Right kidney (tissue), 1 donor: ENCODE measurements at regions not wholly inside any gene's neighbourhood (a gene's known extent, or its start where the extent isn't known, plus 50 kb on each side); places are given as distances from the start of the nearest gene placed in this dataset.
A peak's percentile ranks its signal among the peaks of the same experiment; 100 is the strongest.

Experiments
- DNase-seq: peaks from one replicate; pipeline ENCODE4 v3.0.0-alpha.2; 2016

DNA sequence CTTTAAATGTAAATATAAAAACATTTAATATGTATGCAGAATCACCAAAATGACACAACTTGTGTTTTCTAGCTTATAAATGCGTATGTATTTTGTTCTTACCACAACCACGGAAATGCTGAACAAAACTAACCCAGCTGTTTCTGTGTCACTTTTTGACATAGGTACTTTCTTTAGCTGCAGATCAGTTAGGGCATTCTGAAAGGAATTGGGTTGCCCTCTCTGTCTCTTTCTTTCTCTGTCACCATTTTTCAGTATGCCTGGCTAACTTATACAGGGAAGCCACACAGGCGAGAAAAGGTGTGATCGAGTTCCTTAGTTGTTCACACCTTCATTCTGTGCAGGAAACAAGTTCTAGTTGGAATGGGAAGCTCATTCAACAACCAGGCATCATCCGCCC is 72.6 kb upstream of the ARGLU1 start:
- DNase-seq: no peak

GRCh38 chr13:106637519-106637918 is 69.6 kb upstream of the ARGLU1 start:
- no peak for DNase-seq

- DNase-seq: no peak
Measured at GRCh38 chr13:106636492-106636891, 68.6 kb upstream of the ARGLU1 start.

DNA sequence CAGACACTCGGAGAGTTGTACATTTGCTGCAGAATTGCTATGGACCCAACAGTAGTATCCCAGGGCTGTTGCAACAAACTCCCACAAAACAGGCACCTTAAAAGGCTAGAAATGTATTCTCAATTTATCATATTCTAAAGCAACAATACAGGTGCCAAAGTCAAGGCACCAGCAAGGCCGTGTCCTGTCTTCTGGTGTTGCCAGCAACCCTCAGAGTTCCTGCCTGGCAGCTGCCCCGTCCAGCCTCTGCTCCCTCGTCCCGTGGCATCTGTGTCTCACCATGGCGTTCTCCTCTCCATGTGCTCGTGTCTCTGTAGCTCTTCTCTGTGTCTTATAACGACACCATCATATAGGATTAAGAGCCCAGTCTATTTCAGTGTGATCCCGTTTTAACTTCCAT is 67.7 kb upstream of the ARGLU1 start:
- DNase-seq: no peak

DNA sequence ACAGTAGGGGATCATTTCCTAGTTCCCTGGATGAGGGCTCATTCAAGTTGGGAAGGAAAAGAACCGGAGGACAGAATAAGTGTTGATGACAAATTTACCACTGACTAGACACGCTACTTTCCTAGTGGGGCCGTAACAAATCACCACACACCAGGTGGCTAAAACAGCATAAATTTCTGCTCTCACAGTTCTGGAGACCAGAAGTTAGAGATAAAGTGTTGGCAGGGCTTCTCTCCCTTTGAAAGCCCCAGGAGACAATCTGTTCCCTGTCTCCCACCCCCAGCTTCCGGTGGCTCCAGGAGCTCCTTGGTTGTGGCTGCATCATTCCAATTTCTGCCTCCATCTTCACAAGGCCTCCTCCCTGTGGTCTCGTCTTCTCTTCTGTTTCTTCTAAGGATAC is 65.4 kb upstream of the ARGLU1 start:
- DNase-seq: no peak

- no peak for DNase-seq
Measured at GRCh38 chr13:106630650-106631049, 62.7 kb upstream of the ARGLU1 start.

GRCh38 chr13:106630162-106630561 is 62.2 kb upstream of the ARGLU1 start:
- no peak for DNase-seq

DNA sequence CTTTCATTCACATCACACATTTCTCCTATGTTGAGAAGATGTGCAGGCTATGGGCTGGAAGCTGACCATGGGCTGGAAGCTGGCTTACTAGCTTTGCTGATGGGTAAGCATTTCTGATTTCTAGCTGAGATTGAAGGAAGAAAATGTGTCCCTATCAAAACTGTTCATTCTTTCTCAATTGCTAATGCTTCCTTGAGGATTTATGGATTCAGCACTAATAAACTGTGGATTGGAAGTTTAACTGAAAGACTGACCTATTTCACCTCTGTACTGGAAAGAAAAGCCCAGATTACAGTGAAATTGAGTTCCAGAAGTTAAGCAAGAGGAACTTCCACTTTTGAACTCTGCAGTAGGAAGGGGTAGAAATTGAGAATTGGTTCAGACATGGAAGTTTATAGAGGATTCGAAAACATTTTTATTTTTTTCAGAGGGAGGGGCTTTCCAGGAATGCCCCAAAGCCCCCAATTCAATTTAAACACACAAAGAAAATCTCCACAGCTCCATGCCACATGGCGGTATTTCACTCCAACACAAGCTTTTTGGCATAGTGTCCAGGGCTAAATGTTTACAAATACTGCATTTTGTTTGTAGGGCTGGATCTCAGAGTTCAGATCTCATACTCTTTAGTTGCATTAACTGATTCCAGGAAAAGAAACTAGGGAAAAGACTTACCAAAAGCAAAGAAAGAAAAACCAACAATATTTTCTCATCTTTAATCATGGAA is 61.2 kb upstream of the ARGLU1 start:
- no peak for DNase-seq

DNA sequence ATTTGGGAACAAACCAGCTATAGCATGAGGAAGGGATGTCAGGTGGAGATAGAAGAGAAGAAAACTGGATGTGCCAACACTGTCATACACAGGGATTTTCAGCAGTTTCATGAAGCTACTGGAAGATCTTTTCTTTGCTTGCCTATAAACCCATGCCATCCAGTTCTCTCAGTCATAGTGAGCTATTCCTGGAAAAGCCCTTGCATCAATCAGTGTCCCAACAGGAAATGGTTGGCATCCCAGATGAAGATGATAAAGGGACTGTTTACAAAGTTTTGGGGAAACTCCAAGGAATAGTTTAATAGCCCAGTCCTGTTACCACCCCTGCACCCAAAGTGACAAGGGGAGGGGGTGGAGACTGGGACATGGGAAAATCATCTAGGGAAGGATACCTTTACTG is 58.5 kb upstream of the ARGLU1 start:
- DNase-seq: no peak

DNA sequence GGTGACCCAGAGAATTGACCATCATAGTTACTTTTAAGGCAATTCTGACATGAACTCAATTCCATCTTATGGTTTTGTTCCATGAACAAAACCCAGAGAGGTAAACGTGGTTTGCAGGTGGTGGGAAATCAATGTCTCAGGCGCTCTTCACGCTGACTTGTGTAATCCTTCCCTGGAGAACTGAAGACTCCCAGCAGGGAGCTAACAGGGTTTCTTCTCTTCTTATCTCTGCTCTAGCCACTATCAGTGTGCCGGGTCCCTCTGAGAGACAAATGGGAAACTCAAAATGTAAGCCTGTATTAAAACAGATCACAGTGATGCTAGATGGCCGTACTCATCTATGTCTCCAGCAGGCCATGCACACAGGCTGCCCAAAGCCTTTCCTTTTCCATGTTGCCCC is 57.6 kb upstream of the ARGLU1 start:
- DNase-seq: no peak

DNA sequence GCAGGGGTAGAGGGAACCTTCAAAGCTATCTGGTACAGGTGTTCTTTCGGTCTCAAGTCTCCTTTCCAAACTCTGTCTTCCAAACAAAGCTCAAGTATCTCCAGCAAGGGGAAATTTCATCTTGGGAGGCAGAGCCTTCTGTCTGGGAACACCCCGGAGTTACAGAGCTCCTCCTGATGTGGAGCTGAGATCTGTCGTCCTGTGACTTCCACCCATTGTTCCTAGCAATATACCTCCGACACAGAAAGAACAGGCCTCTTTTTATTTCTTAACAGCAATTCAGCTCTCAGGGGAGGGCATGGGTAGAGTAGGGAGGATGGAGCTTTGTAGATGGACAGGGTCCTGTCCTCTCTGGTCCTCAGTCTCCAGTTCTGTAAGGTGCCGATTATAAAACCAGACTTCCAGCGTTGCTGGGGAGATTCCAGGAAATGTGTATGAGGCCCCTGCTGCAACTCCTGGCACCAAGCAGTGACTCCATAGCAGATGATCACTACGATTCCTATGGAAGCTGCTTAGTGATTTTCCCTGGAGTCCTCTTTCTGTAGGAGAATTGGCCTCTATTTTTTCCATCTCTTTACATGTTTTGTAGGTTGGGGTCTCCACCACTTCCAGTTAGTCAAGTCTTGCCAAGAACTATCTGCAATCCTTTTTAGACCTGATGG is 56.0 kb upstream of the ARGLU1 start:
- no peak for DNase-seq

- DNase-seq: no peak
Measured at GRCh38 chr13:106621833-106622232, 53.9 kb upstream of the ARGLU1 start.

- peak; percentile 54 for DNase-seq
Measured at GRCh38 chr13:106619688-106620555, 52.0 kb upstream of the ARGLU1 start.
